HG02840 (cell line): ENCODE measurements at regions not wholly inside any gene's neighbourhood (a gene's known extent, or its start where the extent isn't known, plus 50 kb on each side); places are given as distances from the start of the nearest gene placed in this dataset.

Experiments
- ATAC-seq: cut with Tn5 transposase; IDR thresholded peaks from one replicate; pipeline ENCODE4 v1.9.1; 2021; ENCODE audit warnings: mild to moderate bottlenecking, moderate library complexity, moderate number of reproducible peaks; ENCODE audit not compliant: unreplicated experiment, low FRiP score

GRCh38 chr18:55093808-55094207 is 134.5 kb upstream of the CCDC68 start:
- no peak for ATAC-seq

GRCh38 chr18:55093295-55093694 is 134.0 kb upstream of the CCDC68 start:
- ATAC-seq = no peak

- no peak for ATAC-seq
Observed at GRCh38 chr18:55092166-55092565, 132.9 kb upstream of the CCDC68 start.

- no peak for ATAC-seq
Observed at GRCh38 chr18:55090564-55091188, 131.4 kb upstream of the CCDC68 start.

GRCh38 chr18:55089610-55090009 is 130.3 kb upstream of the CCDC68 start:
- ATAC-seq = no peak

- ATAC-seq = no peak
Observed at GRCh38 chr18:55088561-55088960, 129.3 kb upstream of the CCDC68 start.

GRCh38 chr18:55088000-55088401 is 128.7 kb upstream of the CCDC68 start:
- no peak for ATAC-seq

- ATAC-seq = no peak
Observed at GRCh38 chr18:55086906-55087305, 127.6 kb upstream of the CCDC68 start.

GRCh38 chr18:55085557-55086285 is 126.5 kb upstream of the CCDC68 start:
- ATAC-seq = no peak

GRCh38 chr18:55084550-55084949 is 125.3 kb upstream of the CCDC68 start:
- no peak for ATAC-seq

- ATAC-seq = no peak
Observed at GRCh38 chr18:55083461-55083860, 124.2 kb upstream of the CCDC68 start.

- no peak for ATAC-seq
Observed at GRCh38 chr18:55079481-55080355, 120.5 kb upstream of the CCDC68 start.

GRCh38 chr18:55079067-55079466 is 119.8 kb upstream of the CCDC68 start:
- no peak for ATAC-seq

GRCh38 chr18:55078303-55078932 is 119.2 kb upstream of the CCDC68 start:
- no peak for ATAC-seq

- ATAC-seq = no peak
Observed at GRCh38 chr18:55076643-55077218, 117.5 kb upstream of the CCDC68 start.

- ATAC-seq = no peak
Observed at GRCh38 chr18:55073834-55074233, 114.6 kb upstream of the CCDC68 start.

GRCh38 chr18:55073116-55073515 is 113.9 kb upstream of the CCDC68 start:
- ATAC-seq = no peak

- no peak for ATAC-seq
Observed at GRCh38 chr18:55072698-55073097, 113.4 kb upstream of the CCDC68 start.

GRCh38 chr18:55072181-55072580 is 112.9 kb upstream of the CCDC68 start:
- ATAC-seq = no peak

- ATAC-seq = peak; percentile 66
Observed at GRCh38 chr18:55069497-55069896, 110.2 kb upstream of the CCDC68 start.
